ENCODE measurements at regions not wholly inside any gene's neighbourhood (a gene's known extent, or its start where the extent isn't known, plus 50 kb on each side); places are given as distances from the start of the nearest gene placed in this dataset.

DNA sequence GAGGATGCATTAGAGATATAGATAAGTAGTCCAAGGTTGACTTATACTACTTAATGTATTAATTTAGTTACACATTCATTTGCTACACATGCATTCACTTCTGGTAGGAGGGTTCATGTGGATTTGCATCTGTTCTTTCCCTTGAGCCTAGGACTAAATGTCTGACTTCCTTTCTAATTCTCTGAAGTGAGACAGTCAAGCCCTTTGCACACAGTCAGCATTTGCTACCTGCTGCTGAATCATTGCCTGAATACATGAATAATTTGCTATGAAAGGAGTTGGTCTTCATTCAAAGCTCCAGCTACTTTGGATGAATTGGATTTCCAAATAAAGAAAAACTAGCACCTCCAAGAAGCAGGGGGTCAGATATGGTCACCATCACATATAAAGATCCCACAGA, 154.8 kb upstream of the DAB1 start:
- TF ChIP-seq CTCF (IDR thresholded peaks at IDR 0.05; ENCODE audit: insufficient read depth, low read length, poor library complexity, severe bottlenecking) (no peak), EZH2phosphoT487 (conservative IDR thresholded peaks at IDR 0.05; ENCODE audit: low read length) (no peak)
